ENCODE measurements at regions not wholly inside any gene's neighbourhood (a gene's known extent, or its start where the extent isn't known, plus 50 kb on each side); places are given as distances from the start of the nearest gene placed in this dataset.

DNA sequence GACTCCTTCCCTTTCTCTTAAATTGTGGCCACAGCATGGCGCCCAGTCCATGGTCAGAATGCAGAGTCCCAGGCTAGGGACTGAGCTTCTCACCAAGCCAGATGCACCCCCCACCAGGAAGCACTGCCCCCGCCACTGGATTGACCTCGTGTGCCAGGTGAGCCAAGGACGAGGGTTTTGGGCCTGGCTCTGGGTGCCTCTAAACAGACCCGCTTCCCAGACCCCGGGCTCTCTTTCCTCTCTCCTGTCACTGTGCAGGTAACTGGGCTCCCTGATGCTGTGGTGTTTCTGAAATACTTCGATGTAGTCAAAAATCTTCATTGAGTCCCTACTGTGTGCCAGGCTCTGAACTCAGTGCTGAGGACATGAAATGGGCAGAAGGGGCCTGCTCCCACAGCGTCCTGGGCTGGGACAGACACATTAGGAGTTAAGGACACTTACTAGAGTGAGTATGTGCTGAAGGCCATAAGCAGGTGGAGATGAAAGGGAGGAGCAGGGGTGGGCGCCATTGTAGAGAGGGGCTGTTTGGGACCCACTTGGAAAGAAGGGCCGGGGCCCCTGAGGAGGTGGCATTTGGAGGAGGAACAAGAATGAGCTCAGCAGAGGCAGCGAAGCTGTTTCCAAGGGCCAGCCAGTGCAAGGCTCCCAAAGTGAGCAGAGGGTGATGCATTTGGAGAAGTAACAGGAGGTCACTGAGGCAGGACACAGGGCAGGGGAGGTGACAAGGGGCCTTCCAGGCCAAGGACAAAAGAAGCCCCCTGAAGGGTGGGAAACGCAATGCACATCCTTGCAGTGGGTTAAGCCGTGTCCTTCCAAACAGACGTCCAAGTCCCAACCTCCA, 217.1 kb downstream of the ANKRD60 start:
- TF ChIP-seq, protein P1, sequence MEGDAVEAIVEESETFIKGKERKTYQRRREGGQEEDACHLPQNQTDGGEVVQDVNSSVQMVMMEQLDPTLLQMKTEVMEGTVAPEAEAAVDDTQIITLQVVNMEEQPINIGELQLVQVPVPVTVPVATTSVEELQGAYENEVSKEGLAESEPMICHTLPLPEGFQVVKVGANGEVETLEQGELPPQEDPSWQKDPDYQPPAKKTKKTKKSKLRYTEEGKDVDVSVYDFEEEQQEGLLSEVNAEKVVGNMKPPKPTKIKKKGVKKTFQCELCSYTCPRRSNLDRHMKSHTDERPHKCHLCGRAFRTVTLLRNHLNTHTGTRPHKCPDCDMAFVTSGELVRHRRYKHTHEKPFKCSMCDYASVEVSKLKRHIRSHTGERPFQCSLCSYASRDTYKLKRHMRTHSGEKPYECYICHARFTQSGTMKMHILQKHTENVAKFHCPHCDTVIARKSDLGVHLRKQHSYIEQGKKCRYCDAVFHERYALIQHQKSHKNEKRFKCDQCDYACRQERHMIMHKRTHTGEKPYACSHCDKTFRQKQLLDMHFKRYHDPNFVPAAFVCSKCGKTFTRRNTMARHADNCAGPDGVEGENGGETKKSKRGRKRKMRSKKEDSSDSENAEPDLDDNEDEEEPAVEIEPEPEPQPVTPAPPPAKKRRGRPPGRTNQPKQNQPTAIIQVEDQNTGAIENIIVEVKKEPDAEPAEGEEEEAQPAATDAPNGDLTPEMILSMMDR (IDR thresholded peaks at IDR 0.05) = no peak
- no peak for TF ChIP-seq POLR2A (IDR thresholded peaks at IDR 0.05)

Data from uterus (tissue), 2 donors.